Smooth muscle cell (in vitro differentiated cells): ENCODE measurements at regions not wholly inside any gene's neighbourhood (a gene's known extent, or its start where the extent isn't known, plus 50 kb on each side); places are given as distances from the start of the nearest gene placed in this dataset.

Source experiments
- DNase-seq: peaks from one replicate; lab custom pipeline; 2025; ENCODE audit not compliant: unreplicated experiment; lab: John Stamatoyannopoulos, UW
- H2AFZ ChIP-seq: fragments of 200-600 bp; sonication (generic); 2 replicates; pipeline ENCODE4 v1.6.0; 2016; ENCODE audit warnings: antibody characterized with exemption, low read depth, mild to moderate bottlenecking
- H3F3A ChIP-seq: fragments of 200-600 bp; sonication (generic); 2 replicates; pipeline ENCODE4 v1.6.0; 2017; ENCODE audit warnings: antibody characterized with exemption, low read depth
- H3K27ac ChIP-seq: fragments of 200-600 bp; sonication (generic); 2 replicates; pipeline ENCODE4 v1.5.1; 2016; ENCODE audit warnings: low read depth, mild to moderate bottlenecking
- H3K27me3 ChIP-seq: fragments of 200-600 bp; sonication (generic); 2 replicates; pipeline ENCODE4 v1.6.1; 2016; ENCODE audit warnings: low read depth, mild to moderate bottlenecking
- H3K36me3 ChIP-seq: fragments of 200-600 bp; sonication (generic); 2 replicates; pipeline ENCODE4 v1.5.1; 2016; ENCODE audit warnings: low read depth
- H3K4me1 ChIP-seq: fragments of 200-600 bp; sonication (generic); 2 replicates; pipeline ENCODE4 v1.5.1; 2016; ENCODE audit warnings: low read depth
- H3K4me2 ChIP-seq: fragments of 200-600 bp; sonication (generic); 2 replicates; pipeline ENCODE4 v1.6.0; 2016; ENCODE audit warnings: mild to moderate bottlenecking
- H3K4me3 ChIP-seq: fragments of 200-600 bp; sonication (generic); 2 replicates; pipeline ENCODE4 v1.5.1; 2016; ENCODE audit warnings: mild to moderate bottlenecking
- H3K79me2 ChIP-seq: fragments of 200-600 bp; sonication (generic); 2 replicates; pipeline ENCODE4 v1.6.0; 2016; ENCODE audit warnings: low read depth, mild to moderate bottlenecking
- H3K9ac ChIP-seq: fragments of 200-600 bp; sonication (generic); 2 replicates; pipeline ENCODE4 v1.6.0; 2016; ENCODE audit warnings: low read depth
- H3K9me3 ChIP-seq: fragments of 200-600 bp; sonication (generic); replicated peaks from 2 replicates; pipeline ENCODE4 v1.5.1; 2016; ENCODE audit warnings: low read depth
- H4K20me1 ChIP-seq: fragments of 200-600 bp; sonication (generic); 2 replicates; pipeline ENCODE4 v1.6.0; 2016; ENCODE audit warnings: low read depth
- CTCF ChIP-seq: fragments of 200-600 bp; sonication (generic); IDR thresholded peaks from 2 replicates; pipeline ENCODE4 v1.5.1; 2017; ENCODE audit warnings: borderline replicate concordance, mild to moderate bottlenecking, antibody characterized with exemption; ENCODE audit not compliant: insufficient read depth, poor library complexity, severe bottlenecking
- WGBS: methylation state at CpG from one replicate; pipeline ENCODE4 v1.1.7; 2016; ENCODE audit warnings: low lambda C conversion rate; 5-methylcytosine and 5-hydroxymethylcytosine counted together

- Histone ChIP-seq H3K9me3 (no peaks in the 10 kb centered on the region), H3F3A (no peaks in the 10 kb centered on the region), H3K36me3 (no peaks in the 10 kb centered on the region), H4K20me1 (no peaks in the 10 kb centered on the region), H3K9ac (no peak overlapping the region), H3K79me2 (no peaks in the 10 kb centered on the region), H2AFZ (no peak overlapping the region), H3K27me3 (no peaks in the 10 kb centered on the region), H3K4me1 (no peaks in the 10 kb centered on the region), H3K4me2 (no peak overlapping the region), H3K4me3 (no peak overlapping the region), H3K27ac (no peak overlapping the region)
- DNase-seq: no peak
- TF ChIP-seq CTCF: no peak
- 91% methylated on average over 3 of the region's 3 CpGs for WGBS
Measured at GRCh38 chr3:64427671-64428070, 202.4 kb upstream of the PRICKLE2 start.

GRCh38 chr3:64426551-64426950 is 201.3 kb upstream of the PRICKLE2 start:
- no peaks in the 10 kb centered on the region for H3K36me3 ChIP-seq
- no peak for TF ChIP-seq CTCF
- 79% methylated on average over 3 of the region's 3 CpGs for WGBS
- H3K27me3 ChIP-seq: no peaks in the 10 kb centered on the region
- no peak for DNase-seq
- H3K4me2 ChIP-seq: no peak overlapping the region
- no peak overlapping the region for H3K4me3 ChIP-seq
- no peak overlapping the region for H2AFZ ChIP-seq
- H3K9ac ChIP-seq: no peak overlapping the region
- no peaks in the 10 kb centered on the region for H3F3A ChIP-seq
- no peaks in the 10 kb centered on the region for H3K9me3 ChIP-seq
- H3K4me1 ChIP-seq: peaks cover 9% of the 10 kb centered on the region
- H4K20me1 ChIP-seq: no peaks in the 10 kb centered on the region
- H3K79me2 ChIP-seq: no peaks in the 10 kb centered on the region
- no peak overlapping the region for H3K27ac ChIP-seq

GRCh38 chr3:64422932-64423331 is 197.7 kb upstream of the PRICKLE2 start:
- no peaks in the 10 kb centered on the region for H3K79me2 ChIP-seq
- 84% methylated on average over 4 of the region's 4 CpGs for WGBS
- no peaks in the 10 kb centered on the region for H3K36me3 ChIP-seq
- no peaks in the 10 kb centered on the region for H3K27me3 ChIP-seq
- H3K4me3 ChIP-seq: no peak overlapping the region
- no peak overlapping the region for H3K27ac ChIP-seq
- H3F3A ChIP-seq: no peaks in the 10 kb centered on the region
- no peak overlapping the region for H3K9ac ChIP-seq
- no peaks in the 10 kb centered on the region for H4K20me1 ChIP-seq
- DNase-seq: no peak
- no peak overlapping the region for H2AFZ ChIP-seq
- H3K4me1 ChIP-seq: peaks cover 17% of the 10 kb centered on the region
- TF ChIP-seq CTCF: no peak
- H3K9me3 ChIP-seq: no peaks in the 10 kb centered on the region
- no peak overlapping the region for H3K4me2 ChIP-seq

GRCh38 chr3:64422192-64422591 is 196.9 kb upstream of the PRICKLE2 start:
- Histone ChIP-seq H2AFZ (no peak overlapping the region), H3K4me3 (no peak overlapping the region), H3K4me1 (peaks cover 25% of the 10 kb centered on the region), H3K4me2 (peak overlapping the region; percentile 64), H3K9ac (no peak overlapping the region), H4K20me1 (no peaks in the 10 kb centered on the region), H3F3A (no peaks in the 10 kb centered on the region), H3K27ac (no peak overlapping the region), H3K27me3 (no peaks in the 10 kb centered on the region), H3K79me2 (no peaks in the 10 kb centered on the region), H3K9me3 (no peaks in the 10 kb centered on the region), H3K36me3 (no peaks in the 10 kb centered on the region)
- 52% methylated on average over 7 of the region's 7 CpGs for WGBS
- TF ChIP-seq CTCF: no peak
- no peak for DNase-seq
